ENCODE measurements at regions not wholly inside any gene's neighbourhood (a gene's known extent, or its start where the extent isn't known, plus 50 kb on each side); places are given as distances from the start of the nearest gene placed in this dataset.

DNA sequence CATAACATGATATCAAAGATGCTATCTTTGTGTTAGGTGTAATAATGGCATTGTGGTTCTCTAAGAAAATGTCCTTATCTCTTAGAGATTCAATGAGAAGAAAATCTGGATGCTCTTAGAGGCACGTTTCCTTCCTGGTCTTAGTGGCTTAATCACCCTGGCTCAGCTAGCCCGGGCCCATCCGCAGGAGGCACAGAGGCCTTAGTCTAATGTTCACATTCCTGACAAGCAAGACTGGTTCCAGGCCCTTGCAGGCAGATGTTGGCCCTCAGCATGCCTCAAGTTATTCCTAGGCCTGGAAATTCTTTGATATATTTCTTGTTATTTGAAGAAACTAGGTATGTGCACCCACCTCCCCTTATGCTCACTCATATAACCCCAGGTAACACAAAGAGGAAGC, 357.6 kb downstream of the SFMBT2 start:
- no peak for TF ChIP-seq ZNF169 (tag by site-specific recombination; IDR thresholded peaks at IDR 0.05)
- TF ChIP-seq YY1 (tag by site-specific recombination; IDR thresholded peaks at IDR 0.05): no peak
- no peak for TF ChIP-seq ZNF324 (tag by site-specific recombination; IDR thresholded peaks at IDR 0.05)
- no peak for TF ChIP-seq ZNF776 (tag by site-specific recombination; IDR thresholded peaks at IDR 0.05; ENCODE audit: borderline replicate concordance)
- TF ChIP-seq, protein P1, sequence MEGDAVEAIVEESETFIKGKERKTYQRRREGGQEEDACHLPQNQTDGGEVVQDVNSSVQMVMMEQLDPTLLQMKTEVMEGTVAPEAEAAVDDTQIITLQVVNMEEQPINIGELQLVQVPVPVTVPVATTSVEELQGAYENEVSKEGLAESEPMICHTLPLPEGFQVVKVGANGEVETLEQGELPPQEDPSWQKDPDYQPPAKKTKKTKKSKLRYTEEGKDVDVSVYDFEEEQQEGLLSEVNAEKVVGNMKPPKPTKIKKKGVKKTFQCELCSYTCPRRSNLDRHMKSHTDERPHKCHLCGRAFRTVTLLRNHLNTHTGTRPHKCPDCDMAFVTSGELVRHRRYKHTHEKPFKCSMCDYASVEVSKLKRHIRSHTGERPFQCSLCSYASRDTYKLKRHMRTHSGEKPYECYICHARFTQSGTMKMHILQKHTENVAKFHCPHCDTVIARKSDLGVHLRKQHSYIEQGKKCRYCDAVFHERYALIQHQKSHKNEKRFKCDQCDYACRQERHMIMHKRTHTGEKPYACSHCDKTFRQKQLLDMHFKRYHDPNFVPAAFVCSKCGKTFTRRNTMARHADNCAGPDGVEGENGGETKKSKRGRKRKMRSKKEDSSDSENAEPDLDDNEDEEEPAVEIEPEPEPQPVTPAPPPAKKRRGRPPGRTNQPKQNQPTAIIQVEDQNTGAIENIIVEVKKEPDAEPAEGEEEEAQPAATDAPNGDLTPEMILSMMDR (tag by site-specific recombination; IDR thresholded peaks at IDR 0.05): no peak
- TF ChIP-seq, protein P2, sequence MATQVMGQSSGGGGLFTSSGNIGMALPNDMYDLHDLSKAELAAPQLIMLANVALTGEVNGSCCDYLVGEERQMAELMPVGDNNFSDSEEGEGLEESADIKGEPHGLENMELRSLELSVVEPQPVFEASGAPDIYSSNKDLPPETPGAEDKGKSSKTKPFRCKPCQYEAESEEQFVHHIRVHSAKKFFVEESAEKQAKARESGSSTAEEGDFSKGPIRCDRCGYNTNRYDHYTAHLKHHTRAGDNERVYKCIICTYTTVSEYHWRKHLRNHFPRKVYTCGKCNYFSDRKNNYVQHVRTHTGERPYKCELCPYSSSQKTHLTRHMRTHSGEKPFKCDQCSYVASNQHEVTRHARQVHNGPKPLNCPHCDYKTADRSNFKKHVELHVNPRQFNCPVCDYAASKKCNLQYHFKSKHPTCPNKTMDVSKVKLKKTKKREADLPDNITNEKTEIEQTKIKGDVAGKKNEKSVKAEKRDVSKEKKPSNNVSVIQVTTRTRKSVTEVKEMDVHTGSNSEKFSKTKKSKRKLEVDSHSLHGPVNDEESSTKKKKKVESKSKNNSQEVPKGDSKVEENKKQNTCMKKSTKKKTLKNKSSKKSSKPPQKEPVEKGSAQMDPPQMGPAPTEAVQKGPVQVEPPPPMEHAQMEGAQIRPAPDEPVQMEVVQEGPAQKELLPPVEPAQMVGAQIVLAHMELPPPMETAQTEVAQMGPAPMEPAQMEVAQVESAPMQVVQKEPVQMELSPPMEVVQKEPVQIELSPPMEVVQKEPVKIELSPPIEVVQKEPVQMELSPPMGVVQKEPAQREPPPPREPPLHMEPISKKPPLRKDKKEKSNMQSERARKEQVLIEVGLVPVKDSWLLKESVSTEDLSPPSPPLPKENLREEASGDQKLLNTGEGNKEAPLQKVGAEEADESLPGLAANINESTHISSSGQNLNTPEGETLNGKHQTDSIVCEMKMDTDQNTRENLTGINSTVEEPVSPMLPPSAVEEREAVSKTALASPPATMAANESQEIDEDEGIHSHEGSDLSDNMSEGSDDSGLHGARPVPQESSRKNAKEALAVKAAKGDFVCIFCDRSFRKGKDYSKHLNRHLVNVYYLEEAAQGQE (tag by site-specific recombination; IDR thresholded peaks at IDR 0.05): no peak
- no peak for TF ChIP-seq HOXD13 (CRISPR knock-in tag; IDR thresholded peaks at IDR 0.05; ENCODE audit: borderline replicate concordance)

Measured in HEK293 (cell line).